Gastrocnemius medialis (tissue), 4 donors: ENCODE measurements at regions not wholly inside any gene's neighbourhood (a gene's known extent, or its start where the extent isn't known, plus 50 kb on each side); places are given as distances from the start of the nearest gene placed in this dataset.

Source experiments
- CTCF ChIP-seq, 5 experiments: fragments of 450-650 bp in 3 of 5; fragments of 200-600 bp in 2 of 5; sonication (generic) in 2 of 5; IDR thresholded peaks in 4 of 5; conservative IDR thresholded peaks in 1 of 5; 1 replicate in 4 of 5; 2 replicates in 1 of 5; pipeline ENCODE4 v1.5.1; 2016 to 2019; ENCODE audit warnings: antibody characterized with exemption in 5 of 5, mild to moderate bottlenecking in 3 of 5, moderate library complexity in 3 of 5
- POLR2A ChIP-seq, 2 donors: fragments of 450-650 bp; IDR thresholded peaks; one replicate each; pipeline ENCODE4 v1.6.1; 2017; ENCODE audit warnings: antibody characterized with exemption in 2 of 2, mild to moderate bottlenecking in 2 of 2, moderate library complexity in 2 of 2

GRCh38 chr5:1641560-1642166, 117.9 kb upstream of the LPCAT1 start:
- peak in 4 of 5 experiments; percentile 30 to 55 (median 41) for TF ChIP-seq CTCF (IDR thresholded peaks at IDR 0.05 in 4 of 5, conservative IDR thresholded peaks at IDR 0.05 in 1 of 5)
- TF ChIP-seq POLR2A (IDR thresholded peaks at IDR 0.05): no peak
